ENCODE measurements at regions not wholly inside any gene's neighbourhood (a gene's known extent, or its start where the extent isn't known, plus 50 kb on each side); places are given as distances from the start of the nearest gene placed in this dataset.

GRCh38 chr9:73866451-73866850 is 630.7 kb upstream of the RORB start:
- no peaks in the 10 kb centered on the region for H3K4me1 Mint-ChIP-seq
- no peaks in the 10 kb centered on the region for H3K9me3 Mint-ChIP-seq
- no peaks in the 10 kb centered on the region for H4K20me1 ChIP-seq (ENCODE audit: insufficient read depth, low read length)
- no peak overlapping the region for H3K27ac Mint-ChIP-seq
- WGBS (ENCODE audit: insufficient coverage), result 100% methylated on average over 1 of the region's 4 CpGs
- no peaks in the 10 kb centered on the region for H3K27me3 ChIP-seq (ENCODE audit: control insufficient read depth in 2 of 2, insufficient read depth in 2 of 2, low read length in 2 of 2)
- no peaks in the 10 kb centered on the region for H3K79me2 ChIP-seq (ENCODE audit: insufficient read depth, low read length)
- H3K36me3 ChIP-seq (replicated peaks in 1 of 2; ENCODE audit: control insufficient read depth in 1 of 2, insufficient read depth in 2 of 2, low read length in 2 of 2), result no peaks in the 10 kb centered on the region
- no peaks in the 10 kb centered on the region for H3K4me1 ChIP-seq (ENCODE audit: control insufficient read depth in 1 of 2, insufficient read depth in 2 of 2, low read length in 2 of 2)
- H3K4me3 Mint-ChIP-seq, result no peak overlapping the region
- H3K36me3 Mint-ChIP-seq, result no peaks in the 10 kb centered on the region
- H3K9ac ChIP-seq (ENCODE audit: insufficient read depth, low read length, poor library complexity, severe bottlenecking), result no peak overlapping the region
- H3K27ac ChIP-seq (ENCODE audit: low read depth in 1 of 2, low read length in 2 of 2), result no peak overlapping the region
- no peak for TF ChIP-seq CTCF (IDR thresholded peaks at IDR 0.05)
- intact Hi-C loops (cut with micrococcal nuclease), result no loop called here
- H3K27me3 Mint-ChIP-seq (ENCODE audit: low read depth in 3 of 3), result peaks cover 0 to 3% (median 3%) of the 10 kb centered on the region in 3 donors
- H3K4me2 ChIP-seq (replicated peaks; ENCODE audit: extremely low read depth, low read length, poor library complexity, severe bottlenecking), result no peak overlapping the region
- H3K4me3 ChIP-seq (replicated peaks in 1 of 3; ENCODE audit: low read depth in 2 of 3, low read length in 3 of 3), result no peak overlapping the region
- H3K9me3 ChIP-seq (replicated peaks in 1 of 2; ENCODE audit: control insufficient read depth in 1 of 2, insufficient read depth in 1 of 2, low read length in 2 of 2), result no peaks in the 10 kb centered on the region
- no peak overlapping the region for H2AFZ ChIP-seq (ENCODE audit: insufficient read depth, low read depth, low read length, poor library complexity, severe bottlenecking)
- no peak for DNase-seq

- H3K4me3 ChIP-seq (replicated peaks in 1 of 3; ENCODE audit: low read depth in 2 of 3, low read length in 3 of 3), result no peak overlapping the region
- Mint-ChIP-seq H3K9me3 (peaks cover 0 to 2% (median 0%) of the 10 kb centered on the region in 7 donors), H3K4me3 (no peak overlapping the region), H3K4me1 (no peaks in the 10 kb centered on the region), H3K27ac (no peak overlapping the region), H3K27me3 (ENCODE audit: low read depth in 3 of 3) (peaks cover 0 to 5% (median 2%) of the 10 kb centered on the region in 3 donors), H3K36me3 (no peaks in the 10 kb centered on the region)
- H3K36me3 ChIP-seq (replicated peaks in 1 of 2; ENCODE audit: control insufficient read depth in 1 of 2, insufficient read depth in 2 of 2, low read length in 2 of 2), result no peaks in the 10 kb centered on the region
- peak in 2 of 3 donors; percentile 21 to 63 for DNase-seq
- H3K4me1 ChIP-seq (ENCODE audit: control insufficient read depth in 1 of 2, insufficient read depth in 2 of 2, low read length in 2 of 2), result no peaks in the 10 kb centered on the region
- no peak overlapping the region for H2AFZ ChIP-seq (ENCODE audit: insufficient read depth, low read depth, low read length, poor library complexity, severe bottlenecking)
- no peaks in the 10 kb centered on the region for H3K79me2 ChIP-seq (ENCODE audit: insufficient read depth, low read length)
- H3K27me3 ChIP-seq (ENCODE audit: control insufficient read depth in 2 of 2, insufficient read depth in 2 of 2, low read length in 2 of 2), result no peaks in the 10 kb centered on the region
- no peaks in the 10 kb centered on the region for H3K9me3 ChIP-seq (replicated peaks in 1 of 2; ENCODE audit: control insufficient read depth in 1 of 2, insufficient read depth in 1 of 2, low read length in 2 of 2)
- no peak for TF ChIP-seq CTCF (IDR thresholded peaks at IDR 0.05)
- no peak overlapping the region for H3K9ac ChIP-seq (ENCODE audit: insufficient read depth, low read length, poor library complexity, severe bottlenecking)
- 0% methylated on average over 1 of the region's 3 CpGs for WGBS (ENCODE audit: insufficient coverage)
- no peak overlapping the region for H3K27ac ChIP-seq (ENCODE audit: low read depth in 1 of 2, low read length in 2 of 2)
- no peaks in the 10 kb centered on the region for H4K20me1 ChIP-seq (ENCODE audit: insufficient read depth, low read length)
- intact Hi-C loops (cut with micrococcal nuclease), result no loop called here
- no peak overlapping the region for H3K4me2 ChIP-seq (replicated peaks; ENCODE audit: extremely low read depth, low read length, poor library complexity, severe bottlenecking)
Observed at GRCh38 chr9:73869264-73869663, 627.9 kb upstream of the RORB start.

Data from CD14-positive monocyte (primary cell).